ENCODE measurements at regions not wholly inside any gene's neighbourhood (a gene's known extent, or its start where the extent isn't known, plus 50 kb on each side); places are given as distances from the start of the nearest gene placed in this dataset.

DNA sequence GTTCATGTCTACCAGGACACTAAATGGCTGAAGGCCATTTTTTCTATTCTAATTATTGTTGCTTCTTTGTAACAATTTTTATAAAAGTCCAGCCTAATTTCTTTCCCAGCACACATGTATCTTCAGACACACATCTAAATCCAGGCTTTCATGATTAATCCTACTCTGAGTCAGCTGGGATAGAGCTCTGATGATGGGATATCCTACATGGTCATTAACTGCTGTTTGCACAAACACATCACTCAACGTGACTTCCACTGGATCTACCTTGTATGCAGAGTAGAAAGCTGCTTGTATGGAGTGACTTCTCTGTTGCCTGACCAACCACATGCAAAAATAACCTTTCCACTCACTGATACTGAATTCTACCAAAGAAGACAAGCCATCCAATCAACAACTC lies 260.9 kb downstream of the AHR start:
- Histone ChIP-seq H3K36me3 (no peaks in the 10 kb centered on the region), H3K4me1 (peaks cover 0 to 6% (median 0%) of the 10 kb centered on the region in 4 donors), H3K9me3 (no peaks in the 10 kb centered on the region), H3K27me3 (no peaks in the 10 kb centered on the region), H3K27ac (peak overlapping the region in 2 of 4 donors; percentile 28 to 37), H3K4me3 (no peak overlapping the region)
- no peak for DNase-seq
- TF ChIP-seq, protein P1, sequence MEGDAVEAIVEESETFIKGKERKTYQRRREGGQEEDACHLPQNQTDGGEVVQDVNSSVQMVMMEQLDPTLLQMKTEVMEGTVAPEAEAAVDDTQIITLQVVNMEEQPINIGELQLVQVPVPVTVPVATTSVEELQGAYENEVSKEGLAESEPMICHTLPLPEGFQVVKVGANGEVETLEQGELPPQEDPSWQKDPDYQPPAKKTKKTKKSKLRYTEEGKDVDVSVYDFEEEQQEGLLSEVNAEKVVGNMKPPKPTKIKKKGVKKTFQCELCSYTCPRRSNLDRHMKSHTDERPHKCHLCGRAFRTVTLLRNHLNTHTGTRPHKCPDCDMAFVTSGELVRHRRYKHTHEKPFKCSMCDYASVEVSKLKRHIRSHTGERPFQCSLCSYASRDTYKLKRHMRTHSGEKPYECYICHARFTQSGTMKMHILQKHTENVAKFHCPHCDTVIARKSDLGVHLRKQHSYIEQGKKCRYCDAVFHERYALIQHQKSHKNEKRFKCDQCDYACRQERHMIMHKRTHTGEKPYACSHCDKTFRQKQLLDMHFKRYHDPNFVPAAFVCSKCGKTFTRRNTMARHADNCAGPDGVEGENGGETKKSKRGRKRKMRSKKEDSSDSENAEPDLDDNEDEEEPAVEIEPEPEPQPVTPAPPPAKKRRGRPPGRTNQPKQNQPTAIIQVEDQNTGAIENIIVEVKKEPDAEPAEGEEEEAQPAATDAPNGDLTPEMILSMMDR (IDR thresholded peaks at IDR 0.05), result no peak
- no peak for TF ChIP-seq POLR2A (IDR thresholded peaks at IDR 0.05)

DNA sequence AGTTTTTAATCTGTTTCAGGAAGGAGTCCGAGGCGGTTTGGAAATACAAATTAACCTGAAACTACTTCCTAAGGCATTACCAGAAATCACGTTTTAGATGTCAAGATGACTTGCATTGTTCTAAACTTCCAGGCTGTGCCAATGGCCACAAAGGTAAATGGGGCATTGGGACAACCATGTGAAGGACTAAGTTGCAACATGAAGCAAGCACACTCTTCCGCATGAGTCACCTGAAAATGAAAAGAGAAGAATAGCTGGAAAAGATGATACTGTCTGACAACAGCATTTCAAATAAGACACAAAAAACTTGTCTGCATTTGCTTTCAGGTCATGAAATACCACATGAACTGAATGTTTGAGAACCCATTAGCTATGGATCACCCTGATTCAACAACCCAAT lies 262.1 kb downstream of the AHR start:
- Histone ChIP-seq H3K27ac (no peak overlapping the region), H3K4me3 (no peak overlapping the region)
- DNase-seq, result no peak

DNA sequence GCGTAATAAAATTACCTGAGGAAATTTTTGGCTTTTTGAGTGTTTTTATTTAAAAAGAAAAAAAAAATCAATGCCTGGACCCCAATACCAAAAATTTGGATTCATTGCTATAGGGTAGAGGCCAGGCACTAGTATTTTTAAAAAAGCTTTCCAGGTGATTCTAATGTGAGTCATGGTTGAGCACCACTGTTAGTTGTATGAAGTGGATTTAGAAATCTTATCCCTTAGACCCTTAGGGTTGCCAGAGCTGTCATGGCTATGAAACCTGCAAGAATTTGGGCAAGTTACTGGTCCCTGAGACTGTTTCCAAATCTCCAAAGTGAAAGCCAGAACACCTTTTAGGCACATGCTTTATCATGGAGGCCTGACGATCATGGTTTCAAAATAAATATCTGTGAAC lies 262.5 kb downstream of the AHR start:
- no peak overlapping the region for H3K4me3 ChIP-seq
- no peaks in the 10 kb centered on the region for H3K9me3 ChIP-seq
- TF ChIP-seq, protein P1 (IDR thresholded peaks at IDR 0.05), result no peak
- no peak for TF ChIP-seq POLR2A (IDR thresholded peaks at IDR 0.05)
- no peaks in the 10 kb centered on the region for H3K27me3 ChIP-seq
- H3K36me3 ChIP-seq, result no peaks in the 10 kb centered on the region
- H3K4me1 ChIP-seq, result peaks cover 0 to 6% (median 0%) of the 10 kb centered on the region in 4 donors
- DNase-seq, result no peak
- no peak overlapping the region for H3K27ac ChIP-seq

More for the DNA sequence above, 262.1 kb downstream of the AHR start:
- no peak for TF ChIP-seq POLR2A (IDR thresholded peaks at IDR 0.05)
- TF ChIP-seq, protein P1 (IDR thresholded peaks at IDR 0.05), result no peak
- peaks cover 0 to 6% (median 0%) of the 10 kb centered on the region in 4 donors for H3K4me1 ChIP-seq
- no peaks in the 10 kb centered on the region for H3K9me3 ChIP-seq
- H3K27me3 ChIP-seq, result no peaks in the 10 kb centered on the region
- no peaks in the 10 kb centered on the region for H3K36me3 ChIP-seq

DNA sequence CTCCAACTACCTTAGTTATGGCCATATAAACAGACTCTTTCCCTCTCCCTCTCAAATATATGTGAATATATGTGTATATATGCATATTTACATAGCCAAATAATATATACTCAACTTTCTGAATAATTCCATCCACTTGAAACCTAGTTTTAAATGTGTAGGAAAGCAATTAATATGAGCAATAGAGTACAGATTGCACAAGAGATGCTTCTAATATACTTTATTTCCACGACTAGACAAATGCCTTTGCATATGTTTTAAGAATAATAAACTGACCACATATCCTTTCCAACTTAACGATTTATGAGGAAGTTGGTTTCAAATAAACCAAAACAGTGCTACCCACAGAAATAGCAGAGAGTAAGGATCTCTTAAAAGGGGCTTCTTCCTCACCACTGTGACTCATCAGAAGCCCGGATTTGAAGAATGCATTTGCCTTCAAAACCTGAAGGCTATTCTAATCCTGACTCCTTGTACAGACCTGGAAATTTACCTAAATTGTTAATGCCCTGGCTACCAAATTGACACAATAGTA lies 266.3 kb downstream of the AHR start:
- TF ChIP-seq, protein P1 (IDR thresholded peaks at IDR 0.05), result no peak
- no peak for TF ChIP-seq POLR2A (IDR thresholded peaks at IDR 0.05)
- no peaks in the 10 kb centered on the region for H3K27me3 ChIP-seq
- no peak for DNase-seq
- no peak overlapping the region for H3K27ac ChIP-seq
- no peaks in the 10 kb centered on the region for H3K4me1 ChIP-seq
- no peak overlapping the region for H3K4me3 ChIP-seq
- H3K9me3 ChIP-seq, result no peaks in the 10 kb centered on the region
- no peaks in the 10 kb centered on the region for H3K36me3 ChIP-seq

DNA sequence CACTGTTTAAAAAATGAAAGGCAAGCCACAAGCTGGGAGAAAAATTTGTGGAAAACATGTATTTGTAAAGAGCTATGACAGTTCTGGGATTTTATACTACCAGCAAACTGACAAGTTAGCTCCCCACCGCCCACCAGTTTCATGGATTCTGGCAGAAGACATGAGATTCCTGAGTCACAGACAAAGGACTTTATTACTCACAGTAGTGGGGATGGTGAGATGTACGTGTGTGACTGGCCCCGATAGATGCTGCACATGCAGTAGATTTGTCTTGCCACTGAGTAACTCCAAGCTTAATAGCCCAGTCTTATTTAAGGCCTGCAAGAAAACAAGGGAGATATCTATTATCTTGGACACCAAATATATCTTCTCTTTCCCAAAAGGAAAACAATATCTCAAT lies 281.7 kb downstream of the AHR start:
- TF ChIP-seq, protein P1 (IDR thresholded peaks at IDR 0.05), result no peak
- no peak for TF ChIP-seq POLR2A (IDR thresholded peaks at IDR 0.05)
- Histone ChIP-seq H3K4me3 (no peak overlapping the region), H3K36me3 (no peaks in the 10 kb centered on the region), H3K9me3 (no peaks in the 10 kb centered on the region), H3K4me1 (no peaks in the 10 kb centered on the region), H3K27ac (no peak overlapping the region), H3K27me3 (no peaks in the 10 kb centered on the region)
- no peak for DNase-seq

DNA sequence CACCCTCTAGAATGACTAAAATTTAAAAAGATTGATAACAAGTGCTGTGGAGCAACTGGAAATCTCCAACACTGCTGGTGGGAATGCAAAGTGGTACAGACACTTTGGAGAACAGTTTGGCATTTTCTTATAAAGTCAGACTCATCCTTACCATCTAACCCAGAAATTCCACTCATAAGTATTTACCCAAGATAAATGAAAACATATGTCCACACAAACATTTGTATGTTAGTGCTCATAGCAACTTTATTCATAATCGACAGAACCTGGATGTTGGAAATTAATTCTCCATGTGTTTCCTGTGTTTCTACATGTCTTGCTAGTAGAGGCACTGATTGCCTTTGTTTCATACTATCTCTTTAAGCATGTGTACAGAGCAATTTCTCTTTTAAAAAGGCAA lies 282.4 kb downstream of the AHR start:
- H3K4me1 ChIP-seq, result no peaks in the 10 kb centered on the region
- H3K4me3 ChIP-seq, result no peak overlapping the region
- TF ChIP-seq, protein P1 (IDR thresholded peaks at IDR 0.05), result no peak
- TF ChIP-seq POLR2A (IDR thresholded peaks at IDR 0.05), result no peak
- H3K27me3 ChIP-seq, result no peaks in the 10 kb centered on the region
- DNase-seq, result no peak
- H3K9me3 ChIP-seq, result no peaks in the 10 kb centered on the region
- H3K36me3 ChIP-seq, result no peaks in the 10 kb centered on the region
- no peak overlapping the region for H3K27ac ChIP-seq
